ENCODE measurements at regions not wholly inside any gene's neighbourhood (a gene's known extent, or its start where the extent isn't known, plus 50 kb on each side); places are given as distances from the start of the nearest gene placed in this dataset.

GRCh38 chr5:122541388-122541787 is 229.4 kb downstream of the SNCAIP start:
- ATAC-seq = no peak
- no peaks in the 10 kb centered on the region for H3K27me3 ChIP-seq (ENCODE audit: insufficient read depth, low read length)
- H3K9me2 ChIP-seq (ENCODE audit: insufficient read depth) = no peaks in the 10 kb centered on the region
- H3K4me2 ChIP-seq (ENCODE audit: low read length) = no peak overlapping the region
- ChIA-PET POLR2A (no interaction called here), CTCF (no interaction called here), RAD21 (ENCODE audit: low non-redundant PET in 1 of 2, low total read pairs in 2 of 2, uncharacterized antibody in 2 of 2, unreplicated experiment in 2 of 2) (no interaction called here)
- intact Hi-C loops (cut with micrococcal nuclease) = no loop called here
- no peak overlapping the region for H2AFZ ChIP-seq (ENCODE audit: low read depth, low read length, poor library complexity, severe bottlenecking)
- H3K27ac ChIP-seq (ENCODE audit: low read depth, low read length) = no peak overlapping the region
- TF ChIP-seq JUND (IDR thresholded peaks at IDR 0.05) (no peak), REST (IDR thresholded peaks at IDR 0.05; ENCODE audit: low read depth) (no peak), RAD21 (IDR thresholded peaks at IDR 0.05; ENCODE audit: low read depth) (no peak), EZH2 (IDR thresholded peaks at IDR 0.05) (no peak), SP1 (IDR thresholded peaks at IDR 0.05; ENCODE audit: low read depth) (no peak), TCF7L2 (IDR thresholded peaks at IDR 0.05; ENCODE audit: borderline replicate concordance, extremely low read depth, insufficient read depth, insufficient read length) (no peak), YY1 (IDR thresholded peaks at IDR 0.05; ENCODE audit: extremely low read depth, insufficient replicate concordance, low read depth, low read length) (no peak), MAX (IDR thresholded peaks at IDR 0.05) (no peak), CBX3 (IDR thresholded peaks at IDR 0.05; ENCODE audit: low read depth) (no peak), POLR2AphosphoS5 (IDR thresholded peaks at IDR 0.05; ENCODE audit: low read depth, low read length) (no peak)
- TF ChIP-seq, protein P1, sequence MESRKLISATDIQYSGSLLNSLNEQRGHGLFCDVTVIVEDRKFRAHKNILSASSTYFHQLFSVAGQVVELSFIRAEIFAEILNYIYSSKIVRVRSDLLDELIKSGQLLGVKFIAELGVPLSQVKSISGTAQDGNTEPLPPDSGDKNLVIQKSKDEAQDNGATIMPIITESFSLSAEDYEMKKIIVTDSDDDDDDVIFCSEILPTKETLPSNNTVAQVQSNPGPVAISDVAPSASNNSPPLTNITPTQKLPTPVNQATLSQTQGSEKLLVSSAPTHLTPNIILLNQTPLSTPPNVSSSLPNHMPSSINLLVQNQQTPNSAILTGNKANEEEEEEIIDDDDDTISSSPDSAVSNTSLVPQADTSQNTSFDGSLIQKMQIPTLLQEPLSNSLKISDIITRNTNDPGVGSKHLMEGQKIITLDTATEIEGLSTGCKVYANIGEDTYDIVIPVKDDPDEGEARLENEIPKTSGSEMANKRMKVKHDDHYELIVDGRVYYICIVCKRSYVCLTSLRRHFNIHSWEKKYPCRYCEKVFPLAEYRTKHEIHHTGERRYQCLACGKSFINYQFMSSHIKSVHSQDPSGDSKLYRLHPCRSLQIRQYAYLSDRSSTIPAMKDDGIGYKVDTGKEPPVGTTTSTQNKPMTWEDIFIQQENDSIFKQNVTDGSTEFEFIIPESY (IDR thresholded peaks at IDR 0.05; ENCODE audit: extremely low read depth, insufficient replicate concordance, low read length) = no peak
- TF ChIP-seq, protein P2, sequence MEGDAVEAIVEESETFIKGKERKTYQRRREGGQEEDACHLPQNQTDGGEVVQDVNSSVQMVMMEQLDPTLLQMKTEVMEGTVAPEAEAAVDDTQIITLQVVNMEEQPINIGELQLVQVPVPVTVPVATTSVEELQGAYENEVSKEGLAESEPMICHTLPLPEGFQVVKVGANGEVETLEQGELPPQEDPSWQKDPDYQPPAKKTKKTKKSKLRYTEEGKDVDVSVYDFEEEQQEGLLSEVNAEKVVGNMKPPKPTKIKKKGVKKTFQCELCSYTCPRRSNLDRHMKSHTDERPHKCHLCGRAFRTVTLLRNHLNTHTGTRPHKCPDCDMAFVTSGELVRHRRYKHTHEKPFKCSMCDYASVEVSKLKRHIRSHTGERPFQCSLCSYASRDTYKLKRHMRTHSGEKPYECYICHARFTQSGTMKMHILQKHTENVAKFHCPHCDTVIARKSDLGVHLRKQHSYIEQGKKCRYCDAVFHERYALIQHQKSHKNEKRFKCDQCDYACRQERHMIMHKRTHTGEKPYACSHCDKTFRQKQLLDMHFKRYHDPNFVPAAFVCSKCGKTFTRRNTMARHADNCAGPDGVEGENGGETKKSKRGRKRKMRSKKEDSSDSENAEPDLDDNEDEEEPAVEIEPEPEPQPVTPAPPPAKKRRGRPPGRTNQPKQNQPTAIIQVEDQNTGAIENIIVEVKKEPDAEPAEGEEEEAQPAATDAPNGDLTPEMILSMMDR (IDR thresholded peaks at IDR 0.05 in 2 of 3, conservative IDR thresholded peaks at IDR 0.05 in 1 of 3; ENCODE audit: borderline replicate concordance in 1 of 3, insufficient read depth in 1 of 3, low read depth in 2 of 3, low read length in 2 of 3) = no peak
- no peaks in the 10 kb centered on the region for H3K4me1 ChIP-seq (ENCODE audit: control insufficient read depth in 1 of 2, insufficient read depth in 2 of 2, low read length in 2 of 2)
- no TSS peak for BruUV-seq (replicated peaks)
- no peak for DNase-seq (ENCODE audit: low read depth, low spot score)
- H3K4me3 ChIP-seq (replicated peaks in 1 of 2; ENCODE audit: low read depth in 1 of 2, low read length in 2 of 2) = no peak overlapping the region
- H3K9me3 ChIP-seq (ENCODE audit: control insufficient read depth in 1 of 2, insufficient read depth in 1 of 2, low read depth in 1 of 2, low read length in 2 of 2) = no peaks in the 10 kb centered on the region
- no peaks in the 10 kb centered on the region for H3K79me2 ChIP-seq (ENCODE audit: insufficient read depth, low read length)
- no peaks in the 10 kb centered on the region for H4K20me1 ChIP-seq (ENCODE audit: insufficient read depth)
- no peak overlapping the region for H3K9ac ChIP-seq (ENCODE audit: low read length)
- no peaks in the 10 kb centered on the region for H3K36me3 ChIP-seq (ENCODE audit: control insufficient read depth in 1 of 2, insufficient read depth in 2 of 2, low read length in 2 of 2)
